ENCODE measurements at regions not wholly inside any gene's neighbourhood (a gene's known extent, or its start where the extent isn't known, plus 50 kb on each side); places are given as distances from the start of the nearest gene placed in this dataset.

- no peaks in the 10 kb centered on the region for H3K9me3 ChIP-seq (ENCODE audit: control insufficient read depth in 4 of 4, low read length in 3 of 4)
- no peak overlapping the region for H3K9ac ChIP-seq (ENCODE audit: low read depth in 1 of 2, low read length in 2 of 2)
- no peak for DNase-seq (ENCODE audit: low spot score)
- no peak overlapping the region for H3K27ac ChIP-seq (ENCODE audit: low read depth in 1 of 2, low read length in 2 of 2)
- WGBS: 55% methylated on average over 3 of the region's 3 CpGs
- no peaks in the 10 kb centered on the region for H3K4me1 ChIP-seq (ENCODE audit: control insufficient read depth in 4 of 4, insufficient read depth in 4 of 4, low read length in 3 of 4)
- H3K27me3 ChIP-seq (ENCODE audit: control insufficient read depth in 4 of 4, insufficient read depth in 4 of 4, low read length in 3 of 4): peaks cover 0 to 13% (median 0%) of the 10 kb centered on the region in 4 donors
- no peak for TF ChIP-seq YY1 (IDR thresholded peaks at IDR 0.05)
- no peak for TF ChIP-seq JUND (IDR thresholded peaks at IDR 0.05)
- TF ChIP-seq FOXA2 (IDR thresholded peaks at IDR 0.05): no peak
- no peak for TF ChIP-seq HNF4A (conservative IDR thresholded peaks at IDR 0.05)
- no peak for TF ChIP-seq RXRA (IDR thresholded peaks at IDR 0.05)
- TF ChIP-seq, protein P1, sequence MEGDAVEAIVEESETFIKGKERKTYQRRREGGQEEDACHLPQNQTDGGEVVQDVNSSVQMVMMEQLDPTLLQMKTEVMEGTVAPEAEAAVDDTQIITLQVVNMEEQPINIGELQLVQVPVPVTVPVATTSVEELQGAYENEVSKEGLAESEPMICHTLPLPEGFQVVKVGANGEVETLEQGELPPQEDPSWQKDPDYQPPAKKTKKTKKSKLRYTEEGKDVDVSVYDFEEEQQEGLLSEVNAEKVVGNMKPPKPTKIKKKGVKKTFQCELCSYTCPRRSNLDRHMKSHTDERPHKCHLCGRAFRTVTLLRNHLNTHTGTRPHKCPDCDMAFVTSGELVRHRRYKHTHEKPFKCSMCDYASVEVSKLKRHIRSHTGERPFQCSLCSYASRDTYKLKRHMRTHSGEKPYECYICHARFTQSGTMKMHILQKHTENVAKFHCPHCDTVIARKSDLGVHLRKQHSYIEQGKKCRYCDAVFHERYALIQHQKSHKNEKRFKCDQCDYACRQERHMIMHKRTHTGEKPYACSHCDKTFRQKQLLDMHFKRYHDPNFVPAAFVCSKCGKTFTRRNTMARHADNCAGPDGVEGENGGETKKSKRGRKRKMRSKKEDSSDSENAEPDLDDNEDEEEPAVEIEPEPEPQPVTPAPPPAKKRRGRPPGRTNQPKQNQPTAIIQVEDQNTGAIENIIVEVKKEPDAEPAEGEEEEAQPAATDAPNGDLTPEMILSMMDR (IDR thresholded peaks at IDR 0.05; ENCODE audit: low read depth, low read length, missing input control): no peak
- TF ChIP-seq, protein P2, sequence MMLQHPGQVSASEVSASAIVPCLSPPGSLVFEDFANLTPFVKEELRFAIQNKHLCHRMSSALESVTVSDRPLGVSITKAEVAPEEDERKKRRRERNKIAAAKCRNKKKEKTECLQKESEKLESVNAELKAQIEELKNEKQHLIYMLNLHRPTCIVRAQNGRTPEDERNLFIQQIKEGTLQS (IDR thresholded peaks at IDR 0.05): no peak
- no peak for TF ChIP-seq TAF1 (conservative IDR thresholded peaks at IDR 0.05)
- TF ChIP-seq RAD21 (IDR thresholded peaks at IDR 0.05): no peak
- TF ChIP-seq HNF4G (IDR thresholded peaks at IDR 0.05): no peak
- no peak for TF ChIP-seq ZBTB33 (IDR thresholded peaks at IDR 0.05)
- TF ChIP-seq NR2F2 (IDR thresholded peaks at IDR 0.05): no peak
- no peak for TF ChIP-seq EGR1 (IDR thresholded peaks at IDR 0.05; ENCODE audit: low read depth in 2 of 2)
- no peak for TF ChIP-seq FOXA1 (IDR thresholded peaks at IDR 0.05)
- no peak for TF ChIP-seq SP1 (IDR thresholded peaks at IDR 0.05)
- no peak for TF ChIP-seq GABPA (IDR thresholded peaks at IDR 0.05 in 1 of 2, conservative IDR thresholded peaks at IDR 0.05 in 1 of 2)
- no peak for TF ChIP-seq MAX (IDR thresholded peaks at IDR 0.05)
- no peak for TF ChIP-seq REST (IDR thresholded peaks at IDR 0.05)
- H3K36me3 ChIP-seq (ENCODE audit: control insufficient read depth in 4 of 4, insufficient read depth in 3 of 4, low read depth in 1 of 4, low read length in 3 of 4): no peaks in the 10 kb centered on the region
- H3K4me3 ChIP-seq (ENCODE audit: low read depth in 1 of 3, low read length in 3 of 3): no peak overlapping the region
Observed at GRCh38 chr2:103159018-103159417, 397.2 kb downstream of the TMEM182 start.
